GM23248 (cell line): ENCODE measurements at regions not wholly inside any gene's neighbourhood (a gene's known extent, or its start where the extent isn't known, plus 50 kb on each side); places are given as distances from the start of the nearest gene placed in this dataset.

Experiments used
- EZH2 ChIP-seq: fragments of 200-600 bp; sonication (generic); IDR thresholded peaks from 2 replicates; pipeline ENCODE4 v1.6.1; 2018; ENCODE audit warnings: antibody characterized with exemption, mild to moderate bottlenecking; ENCODE audit not compliant: insufficient read depth, poor library complexity, severe bottlenecking
- EZH2phosphoT487 ChIP-seq: fragments of 200-600 bp; sonication (generic); IDR thresholded peaks from 2 replicates; pipeline ENCODE4 v1.6.1; 2018; ENCODE audit warnings: antibody characterized with exemption, moderate library complexity, mild to moderate bottlenecking, low read depth; ENCODE audit not compliant: insufficient read depth

DNA sequence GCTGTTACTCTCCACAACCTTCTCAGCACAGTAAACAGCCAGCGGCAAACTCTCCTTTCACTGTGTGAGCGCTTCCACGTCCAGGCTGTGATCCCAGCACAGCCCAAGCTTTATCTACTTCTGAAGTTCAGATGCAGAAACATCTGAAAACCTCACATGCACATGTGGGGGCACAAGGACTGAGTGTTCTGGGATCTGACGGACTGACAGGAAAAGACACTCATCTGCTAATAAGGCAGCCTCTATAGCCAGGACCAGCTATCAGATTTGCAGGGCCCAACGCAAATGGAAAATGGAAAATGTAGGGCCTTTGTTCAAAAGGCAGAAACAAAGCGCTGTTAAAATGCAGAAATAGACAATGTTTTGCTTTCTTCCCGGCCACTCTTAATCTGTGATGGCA, 133.8 kb upstream of the ARHGAP28 start:
- TF ChIP-seq EZH2 = no peak
- no peak for TF ChIP-seq EZH2phosphoT487
